HG02973 (cell line): ENCODE measurements at regions not wholly inside any gene's neighbourhood (a gene's known extent, or its start where the extent isn't known, plus 50 kb on each side); places are given as distances from the start of the nearest gene placed in this dataset.

ENCODE experiments used
- ATAC-seq: cut with Tn5 transposase; IDR thresholded peaks from one replicate; pipeline ENCODE4 v1.9.1; 2021; ENCODE audit warnings: moderate library complexity; ENCODE audit not compliant: unreplicated experiment

DNA sequence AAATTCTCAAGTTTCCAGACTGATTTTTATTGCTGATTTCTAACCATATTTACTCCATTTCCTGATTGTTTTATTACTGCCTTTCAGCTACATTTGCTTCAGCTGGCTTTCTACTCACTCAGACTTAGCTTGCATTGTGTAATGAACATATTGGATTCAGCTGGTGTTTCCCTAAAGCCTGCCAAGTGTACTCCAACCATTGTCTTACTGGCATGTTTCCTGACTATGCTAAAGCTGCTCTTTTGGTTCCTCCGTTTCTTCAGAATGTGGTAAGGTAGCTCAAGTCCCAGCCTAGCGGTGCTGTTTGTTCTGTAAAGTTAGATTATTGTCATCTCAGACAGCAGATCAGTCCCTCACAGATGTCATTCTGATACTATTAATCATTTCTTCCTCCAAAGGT is 53.1 kb upstream of the GLRA2 start:
- ATAC-seq, result no peak

DNA sequence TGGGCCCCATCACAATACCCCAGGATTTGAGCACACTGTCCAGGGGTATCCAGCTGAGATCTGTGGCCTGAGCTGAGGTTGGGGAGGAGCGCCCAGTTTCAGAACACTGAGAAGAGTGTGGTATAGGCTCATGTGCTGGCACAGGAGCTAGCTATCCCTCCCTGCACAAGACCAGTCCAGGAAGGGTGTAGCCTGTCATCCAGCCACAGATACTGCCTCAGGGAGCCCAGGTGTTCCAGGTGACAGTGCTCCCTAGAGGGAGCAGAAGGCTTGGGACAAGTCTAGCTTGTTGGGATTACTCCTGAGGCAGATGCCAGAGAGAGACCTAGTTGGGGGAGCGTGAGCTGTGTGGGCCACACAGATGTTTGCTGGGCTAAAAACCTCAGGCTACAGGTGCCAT is 79.6 kb upstream of the GLRA2 start:
- no peak for ATAC-seq

DNA sequence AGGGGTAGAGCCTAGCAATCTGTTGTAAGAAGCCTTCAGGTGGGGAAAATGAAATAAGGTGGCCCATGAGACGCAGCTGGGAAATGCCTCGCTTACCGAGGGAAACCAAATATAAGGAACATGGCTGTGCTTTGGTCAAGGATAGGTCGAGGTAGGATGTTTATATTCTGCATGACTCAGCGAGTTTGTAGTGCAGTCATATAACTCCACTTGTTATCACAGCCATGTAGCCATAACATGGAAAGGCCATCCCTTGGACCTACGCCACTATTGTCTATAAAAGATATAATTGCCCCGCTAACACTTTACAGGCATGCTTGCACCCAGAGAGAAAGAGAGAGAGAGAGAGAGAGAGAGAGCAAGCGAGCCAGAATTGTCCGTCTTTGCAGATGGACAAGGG is 80.9 kb upstream of the GLRA2 start:
- no peak for ATAC-seq

DNA sequence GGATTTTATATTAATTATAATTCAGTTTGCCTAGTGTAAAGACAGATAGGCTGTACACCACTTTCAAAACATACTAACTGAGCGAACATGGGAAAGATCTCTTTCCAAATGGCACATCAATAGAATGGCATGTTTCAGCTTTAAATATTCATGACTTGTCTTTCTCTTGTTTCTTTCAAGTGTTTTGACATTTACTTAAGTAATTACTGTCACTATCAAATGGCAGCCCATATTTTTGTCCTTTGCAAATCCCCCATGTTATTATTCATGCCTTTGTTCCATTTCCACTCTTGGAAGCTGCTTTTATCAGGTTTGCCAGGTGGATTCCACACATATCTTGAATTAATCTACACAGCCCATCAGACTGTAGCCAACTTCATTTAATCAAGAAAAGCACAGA is 89.2 kb upstream of the GLRA2 start:
- no peak for ATAC-seq

DNA sequence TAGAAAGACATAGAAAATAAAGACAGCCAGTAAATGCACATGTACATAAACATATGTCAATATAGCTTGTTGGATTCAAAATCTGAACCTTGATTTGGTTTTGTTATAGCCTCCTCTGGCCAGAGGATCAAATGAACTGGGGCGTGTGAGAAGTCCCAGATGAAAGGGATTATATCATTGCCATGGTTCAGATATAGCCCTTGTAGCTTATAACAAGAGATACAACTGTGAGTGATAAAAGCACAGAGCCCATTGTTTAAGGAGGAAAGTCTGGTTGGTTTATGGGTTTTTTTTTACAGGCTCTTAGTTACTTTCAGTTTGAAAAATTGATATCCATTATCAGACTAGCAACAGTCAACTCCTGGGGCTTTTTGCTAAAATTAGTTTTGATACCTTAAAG is 101.7 kb upstream of the GLRA2 start:
- no peak for ATAC-seq

DNA sequence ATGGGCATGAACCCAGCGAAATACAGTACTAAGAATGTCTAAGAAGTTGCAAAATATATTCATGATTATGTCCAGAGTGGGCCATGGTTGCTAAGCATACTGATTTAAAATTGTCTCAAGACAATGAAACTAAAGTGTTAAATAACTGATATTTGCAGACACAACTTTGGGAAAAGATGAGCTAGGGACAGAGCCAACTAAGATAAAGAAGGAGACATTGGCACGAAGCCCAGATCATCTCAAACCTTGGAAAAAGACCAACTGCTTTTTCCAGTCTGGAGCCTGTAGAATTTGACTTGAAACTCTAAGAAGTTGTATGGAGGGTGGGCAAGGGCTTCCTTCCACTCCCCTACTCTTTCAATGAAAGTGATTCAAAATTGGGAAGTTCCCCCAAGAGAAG is 108.5 kb upstream of the GLRA2 start:
- no peak for ATAC-seq

DNA sequence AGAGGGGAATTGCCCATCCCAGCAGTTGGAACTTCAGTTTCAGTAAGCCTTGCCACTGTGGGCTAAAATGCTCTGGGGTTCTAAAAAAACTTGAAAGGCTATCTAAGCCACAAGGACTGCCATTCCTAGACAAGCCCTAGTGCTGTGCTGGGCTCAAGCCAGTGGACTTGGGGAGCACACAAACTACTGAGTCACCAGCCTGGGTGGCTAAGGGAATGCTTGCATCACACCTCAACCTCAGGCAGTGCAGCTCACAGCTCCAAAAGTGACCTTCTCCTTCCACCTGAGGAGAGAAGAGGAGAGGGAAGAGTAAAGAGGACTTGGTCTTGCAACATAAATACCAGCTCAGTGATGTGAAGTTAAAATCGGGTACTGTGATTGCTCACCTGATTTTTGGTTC is 116.7 kb upstream of the GLRA2 start:
- ATAC-seq, result no peak

DNA sequence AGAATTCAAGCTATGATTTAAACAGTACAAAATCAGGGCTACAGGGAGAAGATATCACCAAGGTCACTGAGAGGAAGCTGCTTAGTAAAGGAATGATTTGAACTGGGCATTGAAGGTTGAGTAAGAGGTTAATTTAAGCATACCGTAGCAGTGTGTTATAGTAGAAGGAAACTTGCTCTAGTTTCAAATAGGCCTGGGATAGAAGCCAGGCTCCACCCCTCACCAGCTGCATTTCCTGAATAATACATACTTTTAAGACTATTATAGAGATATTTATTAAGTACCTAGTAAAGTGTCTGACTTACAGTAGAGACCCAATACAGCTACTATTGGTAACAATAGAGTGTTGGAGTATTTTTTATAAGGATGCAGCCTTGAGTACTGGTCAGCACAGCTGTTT is 118.0 kb upstream of the GLRA2 start:
- no peak for ATAC-seq

DNA sequence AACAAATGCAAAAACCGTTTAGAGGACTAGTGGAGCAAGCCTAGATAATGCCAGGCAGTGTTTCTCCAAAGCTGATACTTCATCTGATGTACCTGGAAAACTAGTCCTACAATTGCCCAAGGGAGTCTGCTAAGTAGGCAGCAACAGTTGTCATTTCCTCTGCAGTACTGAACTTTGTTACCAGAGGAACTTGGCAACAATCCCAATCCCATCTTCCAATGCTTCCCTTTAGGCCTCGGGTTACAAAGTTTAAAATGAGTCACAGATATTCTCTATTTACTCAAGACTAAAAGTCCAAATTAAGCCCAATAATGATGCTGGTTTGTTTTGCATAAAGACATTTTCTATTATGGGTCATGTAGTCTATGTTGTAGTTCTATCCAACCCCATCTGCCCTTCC is 120.0 kb upstream of the GLRA2 start:
- ATAC-seq, result no peak

DNA sequence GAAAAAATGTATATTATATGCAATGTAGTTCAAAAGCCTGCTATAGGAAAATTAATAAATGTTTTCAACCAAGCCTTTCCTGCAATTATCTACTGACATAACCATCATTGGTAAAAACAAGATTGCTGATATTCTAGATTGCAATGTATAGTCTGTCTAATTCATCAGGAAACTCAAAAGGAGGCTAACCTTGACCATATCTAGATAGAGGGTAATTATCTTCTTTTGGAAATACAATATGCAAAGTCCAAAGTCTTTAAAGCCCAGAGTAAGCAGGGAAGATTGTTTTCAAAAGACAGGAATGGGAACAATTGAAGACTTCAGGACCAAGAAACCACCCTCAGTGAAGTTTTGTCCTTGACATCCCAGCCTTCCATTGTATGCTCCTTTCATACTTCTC is 123.1 kb upstream of the GLRA2 start:
- no peak for ATAC-seq

DNA sequence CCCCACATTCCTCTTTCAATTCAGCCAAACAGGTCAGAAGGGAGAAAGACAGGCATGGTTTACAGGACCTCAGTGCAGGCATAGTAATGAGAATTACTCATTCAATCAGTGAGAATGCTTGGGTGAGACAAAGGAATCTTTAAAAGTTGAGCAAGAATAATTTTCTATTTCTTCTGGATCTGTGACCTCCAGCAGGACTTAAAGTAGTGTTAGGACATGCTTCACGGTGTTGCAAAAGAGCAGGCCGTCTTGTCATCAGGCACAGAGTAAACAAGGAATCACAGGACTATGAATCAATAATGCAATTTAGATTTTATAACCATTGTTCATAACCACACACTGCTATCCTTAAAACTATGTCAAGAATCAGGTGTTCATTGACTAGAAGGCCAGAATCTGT is 130.6 kb upstream of the GLRA2 start:
- ATAC-seq, result no peak

DNA sequence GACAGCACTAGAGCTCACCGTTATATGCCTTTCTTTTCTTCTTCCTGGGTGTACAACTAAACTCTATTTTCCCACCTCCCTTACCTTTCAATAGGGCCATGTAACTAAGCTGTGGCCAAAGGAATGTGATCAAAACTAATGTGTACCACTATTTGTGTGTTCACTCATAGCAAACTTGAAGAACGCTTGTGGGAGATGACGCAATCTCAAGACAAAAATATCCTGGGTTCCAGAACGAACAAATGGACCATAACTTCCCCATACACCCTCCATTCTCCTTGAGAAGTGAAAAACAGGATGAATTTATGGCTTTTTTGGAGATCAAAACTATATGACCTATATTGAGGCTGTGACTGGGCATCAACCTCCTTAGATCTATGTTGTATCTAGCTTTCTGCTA is 139.7 kb upstream of the GLRA2 start:
- ATAC-seq, result no peak

DNA sequence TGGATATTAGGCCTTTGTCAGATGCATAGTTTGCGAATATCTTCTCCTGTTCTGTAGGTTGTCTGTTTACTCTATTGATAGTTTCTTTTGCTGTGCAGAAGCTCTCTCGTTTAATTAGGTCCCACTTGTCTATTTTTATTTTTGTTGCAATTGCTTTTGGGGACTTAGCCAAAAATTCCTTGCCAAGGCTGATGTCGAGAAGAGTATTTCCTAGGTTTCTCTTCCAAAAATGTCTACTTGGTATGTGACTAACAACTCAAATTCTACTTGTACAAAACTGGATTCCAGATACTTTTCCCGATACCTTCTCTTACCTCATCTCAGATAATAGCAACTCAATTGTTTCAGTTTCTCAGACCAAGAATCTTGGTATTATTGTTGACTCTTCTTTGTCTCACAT is 142.4 kb upstream of the GLRA2 start:
- no peak for ATAC-seq

DNA sequence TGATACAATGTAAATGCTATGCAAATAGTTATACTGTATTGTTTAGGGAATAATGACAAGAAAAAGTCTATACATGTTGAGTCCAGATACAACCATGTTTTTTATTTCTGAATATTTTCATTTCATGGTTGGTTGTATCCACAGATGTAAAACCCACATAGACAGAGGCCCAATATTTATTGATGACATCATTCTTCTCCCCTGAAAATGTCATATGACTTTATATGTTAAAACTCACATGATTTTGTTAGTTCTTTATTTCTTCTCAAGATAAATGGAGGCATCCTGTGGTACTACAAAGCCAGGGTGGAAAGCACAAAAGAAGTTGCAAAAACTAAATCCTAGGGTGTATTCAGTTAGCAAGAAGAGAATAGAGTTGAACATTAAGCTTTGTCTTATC is 149.3 kb upstream of the GLRA2 start:
- no peak for ATAC-seq

DNA sequence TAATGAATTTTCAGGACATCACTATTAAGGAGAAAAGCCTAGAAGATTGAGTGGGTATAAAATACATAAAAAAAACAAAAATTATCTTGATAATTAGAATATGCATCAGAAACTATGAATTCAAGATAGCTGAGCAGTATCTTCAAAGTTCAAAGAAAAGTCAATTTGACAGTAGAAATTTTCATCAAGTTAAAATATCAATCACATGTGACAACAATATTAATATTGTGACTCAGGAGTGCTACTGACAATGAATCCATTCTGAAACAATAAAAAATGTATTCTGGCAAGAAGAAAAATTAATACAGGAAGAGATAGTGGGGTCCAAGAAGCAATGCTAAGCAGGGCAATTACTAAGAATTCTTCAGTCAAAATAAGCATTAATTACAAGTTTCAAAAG is 151.9 kb upstream of the GLRA2 start:
- no peak for ATAC-seq

DNA sequence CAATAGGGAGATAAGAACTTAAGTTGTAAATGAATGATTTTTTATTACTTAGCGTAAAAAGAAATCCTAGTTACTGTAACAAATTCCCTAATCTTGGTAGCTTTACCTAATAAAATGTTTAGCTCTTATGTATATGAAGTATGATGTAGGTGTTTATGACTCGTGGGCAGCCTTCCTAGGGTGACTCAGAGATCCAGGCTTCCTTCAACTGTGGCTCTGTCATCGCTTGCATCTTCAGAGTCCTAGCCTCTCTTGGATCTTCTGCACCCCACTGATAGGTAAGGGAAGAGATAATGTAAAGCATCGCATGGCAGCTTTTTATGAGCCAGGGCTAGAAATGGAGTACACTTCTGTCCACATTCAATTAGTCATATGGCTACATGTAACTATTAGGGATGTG is 165.6 kb upstream of the GLRA2 start:
- no peak for ATAC-seq

DNA sequence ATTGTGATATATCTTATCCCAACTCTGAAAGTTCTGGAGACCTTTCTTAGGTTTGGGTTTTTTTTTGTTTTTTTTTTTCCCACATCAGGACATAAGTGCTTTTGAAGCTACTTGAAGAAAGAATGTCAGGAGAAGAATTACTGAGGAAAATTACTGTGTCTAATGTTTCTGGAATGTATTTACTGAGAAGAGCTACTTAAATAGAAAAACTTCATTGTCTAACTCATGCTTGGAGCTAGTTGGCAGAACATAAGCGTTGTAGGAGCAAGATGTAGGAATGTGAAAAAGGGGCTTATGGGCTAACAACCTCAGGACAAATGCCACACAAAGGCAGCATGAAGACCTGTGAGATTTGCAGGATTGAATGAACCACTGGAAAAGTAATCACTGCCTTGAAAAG is 166.6 kb upstream of the GLRA2 start:
- ATAC-seq, result no peak

DNA sequence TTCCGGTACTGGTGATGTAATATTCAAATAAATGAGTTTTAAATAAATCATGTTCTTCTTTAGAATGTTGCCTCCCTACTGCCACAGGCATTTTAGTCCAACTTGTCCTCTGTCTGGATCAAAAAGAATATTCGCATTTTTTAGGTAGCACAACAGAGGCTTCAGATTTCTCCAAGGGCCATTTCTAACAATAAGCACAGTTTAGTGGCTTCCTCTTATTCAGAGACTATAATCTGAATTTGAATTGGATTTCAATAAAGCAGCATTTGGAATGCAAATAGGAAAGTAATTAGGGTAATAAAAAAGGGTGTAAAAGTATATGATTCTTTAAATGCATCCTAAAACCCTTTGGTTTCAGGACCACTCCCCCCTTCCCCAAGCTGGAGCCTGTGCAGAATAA is 167.9 kb upstream of the GLRA2 start:
- ATAC-seq, result no peak

DNA sequence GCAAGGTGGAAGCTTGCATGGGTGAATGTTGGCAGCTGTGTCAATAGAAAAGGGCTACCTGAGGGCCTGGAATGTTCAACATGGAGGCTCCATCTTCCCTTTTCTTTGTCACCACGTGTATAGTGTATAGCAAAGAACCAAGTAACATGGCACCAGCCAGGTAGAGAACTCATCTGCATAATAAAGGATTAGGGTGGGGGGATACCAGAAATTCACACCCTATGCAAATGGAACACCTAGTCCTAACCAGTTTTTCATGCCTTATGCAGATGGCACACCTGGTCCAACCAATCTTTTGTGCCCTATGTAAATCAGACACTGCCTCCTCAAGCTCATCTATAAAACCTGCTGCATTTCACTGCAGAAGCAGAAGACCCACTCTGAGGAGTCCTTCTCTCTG is 169.6 kb upstream of the GLRA2 start:
- ATAC-seq, result no peak

DNA sequence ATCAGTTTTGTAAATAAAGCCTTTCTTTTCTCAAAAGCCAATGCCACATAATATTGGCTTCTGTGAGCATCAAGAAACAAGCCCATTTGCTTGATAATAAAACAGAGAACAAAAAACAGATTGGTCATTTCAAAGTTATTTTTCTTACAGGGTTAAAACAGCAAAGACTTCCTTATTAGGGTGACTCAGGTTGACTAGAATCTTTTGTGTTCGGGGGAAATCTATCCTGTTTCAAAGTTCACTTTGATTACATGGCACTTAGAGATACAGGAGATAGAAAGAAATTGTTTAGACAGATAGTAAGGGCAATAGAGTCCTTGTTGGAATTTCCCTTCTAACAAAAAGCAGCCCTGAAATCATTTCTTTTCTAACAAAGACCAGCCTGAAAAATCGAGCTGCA is 170.0 kb upstream of the GLRA2 start:
- ATAC-seq, result no peak

DNA sequence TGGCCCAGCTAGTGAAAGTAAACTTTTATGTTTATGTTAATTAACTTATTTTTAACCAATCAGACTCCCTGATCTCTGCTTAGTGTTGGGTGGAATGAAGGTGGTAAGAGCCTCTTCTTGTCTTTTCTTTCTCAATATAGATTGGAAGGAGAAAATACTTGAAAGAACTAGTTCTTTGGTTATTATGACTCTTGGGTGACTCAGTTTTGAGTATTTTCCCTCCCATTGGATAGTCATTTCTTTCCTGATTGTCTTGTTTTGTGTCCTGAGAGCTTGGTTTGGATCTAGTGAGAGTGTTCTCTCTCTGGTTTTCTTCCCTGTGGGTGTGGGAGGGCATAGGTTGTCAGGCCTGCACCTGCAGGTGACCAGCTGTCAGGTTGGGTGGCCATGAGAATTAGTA is 172.0 kb upstream of the GLRA2 start:
- ATAC-seq, result no peak

DNA sequence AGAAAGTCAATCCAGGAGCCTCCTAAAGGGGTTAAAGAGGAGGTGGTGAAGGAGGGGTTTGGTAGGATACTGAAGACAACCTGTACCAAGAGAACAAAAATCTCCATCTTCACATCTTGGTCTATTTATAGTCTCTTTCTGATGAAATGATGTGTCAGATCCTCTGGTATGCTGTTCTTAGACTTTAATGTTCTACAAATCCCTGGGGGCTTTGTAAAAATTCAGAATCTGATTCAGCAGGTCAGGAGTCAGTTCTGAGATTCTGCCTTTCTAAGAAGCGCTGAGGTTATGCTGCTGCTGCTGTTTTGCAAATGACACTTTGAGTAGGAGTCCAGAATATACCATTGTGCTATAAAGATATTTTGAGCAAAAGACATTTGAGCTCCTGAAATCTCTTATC is 172.9 kb upstream of the GLRA2 start:
- no peak for ATAC-seq

DNA sequence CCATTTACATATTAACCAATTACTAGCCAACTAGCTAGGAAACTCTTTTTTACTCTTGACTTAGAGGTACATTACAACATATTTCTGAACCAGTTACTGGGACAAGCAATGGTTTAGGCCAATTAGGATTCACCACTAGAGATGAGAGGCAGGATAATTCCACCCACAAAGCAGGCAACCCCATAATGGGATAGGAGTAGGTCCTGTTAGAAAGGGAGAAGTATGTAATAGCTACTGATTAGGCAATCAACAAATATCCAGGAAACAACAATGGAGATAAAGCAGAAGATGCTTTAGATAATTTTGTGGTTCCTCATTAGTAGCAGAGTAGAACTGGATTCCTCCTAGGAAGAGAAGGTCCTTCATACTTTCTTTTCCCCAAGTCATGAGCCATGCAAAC is 173.8 kb upstream of the GLRA2 start:
- no peak for ATAC-seq

DNA sequence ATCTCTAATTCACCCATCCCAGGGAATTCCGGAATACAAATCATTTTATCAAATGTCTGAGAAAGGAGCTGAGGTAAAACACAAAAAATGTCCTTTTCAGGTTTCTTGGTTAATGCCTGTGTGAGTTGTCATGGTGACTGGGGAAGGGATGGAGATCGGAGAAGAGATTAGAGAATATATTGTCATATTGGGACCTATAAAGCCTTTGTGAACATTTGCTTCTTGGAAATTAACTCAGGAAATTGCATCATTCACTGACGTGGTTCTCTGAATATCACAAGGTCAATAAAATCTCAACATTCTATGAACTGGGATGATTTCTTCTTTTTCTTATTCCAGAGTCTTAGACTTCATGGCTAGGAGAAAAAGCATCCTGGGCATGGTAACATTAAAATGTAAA is 174.8 kb upstream of the GLRA2 start:
- ATAC-seq, result no peak
